Glutamatergic neuron (in vitro differentiated cells): ENCODE measurements at regions not wholly inside any gene's neighbourhood (a gene's known extent, or its start where the extent isn't known, plus 50 kb on each side); places are given as distances from the start of the nearest gene placed in this dataset.

ENCODE experiments used
- DNase-seq: peaks from one replicate; pipeline ENCODE4 v3.0.0; 2022
- H3K27ac Mint-ChIP-seq: one replicate; pipeline ENCODE4 v1.8.0; 2020; ENCODE audit warnings: mild to moderate bottlenecking, mixed read lengths, inconsistent platforms; ENCODE audit not compliant: unreplicated experiment
- H3K27me3 Mint-ChIP-seq: one replicate; pipeline ENCODE4 v1.8.0; 2020; ENCODE audit warnings: mild to moderate bottlenecking, moderate library complexity, mixed read lengths, inconsistent platforms; ENCODE audit not compliant: unreplicated experiment
- H3K36me3 Mint-ChIP-seq: one replicate; pipeline ENCODE4 v1.8.0; 2020; ENCODE audit warnings: mild to moderate bottlenecking, mixed read lengths, inconsistent platforms; ENCODE audit not compliant: unreplicated experiment
- H3K4me1 Mint-ChIP-seq: one replicate; pipeline ENCODE4 v1.8.0; 2020; ENCODE audit warnings: mild to moderate bottlenecking, low read depth, mixed read lengths, inconsistent platforms; ENCODE audit not compliant: unreplicated experiment
- H3K4me3 Mint-ChIP-seq: one replicate; pipeline ENCODE4 v1.8.0; 2020; ENCODE audit warnings: mild to moderate bottlenecking, mixed read lengths, inconsistent platforms; ENCODE audit not compliant: unreplicated experiment
- H3K9me3 Mint-ChIP-seq: one replicate; pipeline ENCODE4 v1.8.0; 2020; ENCODE audit warnings: mild to moderate bottlenecking, moderate library complexity, mixed read lengths, inconsistent platforms; ENCODE audit not compliant: unreplicated experiment
- CTCF ChIP-seq: fragments of 200-600 bp; sonication (generic); IDR thresholded peaks from one replicate; pipeline ENCODE4 v1.5.0; 2021; ENCODE audit not compliant: partially characterized antibody, unreplicated experiment

- TF ChIP-seq CTCF = no peak
- no peaks in the 10 kb centered on the region for H3K27me3 Mint-ChIP-seq
- H3K4me3 Mint-ChIP-seq = no peak overlapping the region
- H3K27ac Mint-ChIP-seq = no peak overlapping the region
- H3K36me3 Mint-ChIP-seq = no peaks in the 10 kb centered on the region
- DNase-seq = no peak
- H3K4me1 Mint-ChIP-seq = peaks cover 12% of the 10 kb centered on the region
- no peaks in the 10 kb centered on the region for H3K9me3 Mint-ChIP-seq
Observed at GRCh38 chr18:65039578-65039977, 711.2 kb upstream of the CDH7 start.

- Mint-ChIP-seq H3K27me3 (no peaks in the 10 kb centered on the region), H3K9me3 (no peaks in the 10 kb centered on the region), H3K36me3 (no peaks in the 10 kb centered on the region), H3K4me3 (no peak overlapping the region), H3K27ac (no peak overlapping the region), H3K4me1 (peaks cover 8% of the 10 kb centered on the region)
- no peak for TF ChIP-seq CTCF
- no peak for DNase-seq
Observed at GRCh38 chr18:65035701-65036100, 715.1 kb upstream of the CDH7 start.

- H3K4me3 Mint-ChIP-seq = peak overlapping the region; percentile 48
- peak overlapping the region; percentile 73 for H3K27ac Mint-ChIP-seq
- peaks cover 19% of the 10 kb centered on the region for H3K4me1 Mint-ChIP-seq
- peaks cover 7% of the 10 kb centered on the region for H3K36me3 Mint-ChIP-seq
- no peak for TF ChIP-seq CTCF
- no peak for DNase-seq
- H3K27me3 Mint-ChIP-seq = peaks cover 6% of the 10 kb centered on the region
- peaks cover 4% of the 10 kb centered on the region for H3K9me3 Mint-ChIP-seq
Observed at GRCh38 chr18:65025756-65026155, 725.1 kb upstream of the CDH7 start.

- Mint-ChIP-seq H3K36me3 (peaks cover 7% of the 10 kb centered on the region), H3K9me3 (peaks cover 4% of the 10 kb centered on the region), H3K27me3 (peaks cover 6% of the 10 kb centered on the region), H3K4me1 (peaks cover 15% of the 10 kb centered on the region), H3K4me3 (no peak overlapping the region), H3K27ac (no peak overlapping the region)
- TF ChIP-seq CTCF = no peak
- DNase-seq = no peak
Observed at GRCh38 chr18:65021021-65021420, 729.8 kb upstream of the CDH7 start.

- H3K36me3 Mint-ChIP-seq = peaks cover under 1% of the 10 kb centered on the region
- DNase-seq = no peak
- TF ChIP-seq CTCF = no peak
- no peak overlapping the region for H3K4me3 Mint-ChIP-seq
- H3K27me3 Mint-ChIP-seq = no peaks in the 10 kb centered on the region
- H3K27ac Mint-ChIP-seq = no peak overlapping the region
- H3K9me3 Mint-ChIP-seq = peaks cover 4% of the 10 kb centered on the region
- H3K4me1 Mint-ChIP-seq = peaks cover 2% of the 10 kb centered on the region
Observed at GRCh38 chr18:65018184-65018583, 732.6 kb upstream of the CDH7 start.
